ENCODE measurements at regions not wholly inside any gene's neighbourhood (a gene's known extent, or its start where the extent isn't known, plus 50 kb on each side); places are given as distances from the start of the nearest gene placed in this dataset.
"Not testable (repeated sequence)": the region's sequence is repeated elsewhere in the genome, so short reads cannot be mapped to it uniquely, and the experiment has no call there.

GRCh38 chr1:187038784-187039183, 210.0 kb downstream of the PLA2G4A start:
- DNase-seq (ENCODE audit: low read depth): peak; percentile 59

- DNase-seq (ENCODE audit: low read depth): no peak
These were observed 212.4 kb downstream of the PLA2G4A start for GRCh38 chr1:187041104-187041503.

- no peak for DNase-seq (ENCODE audit: low read depth)
These were observed 213.8 kb downstream of the PLA2G4A start for GRCh38 chr1:187042538-187042937.

- DNase-seq (ENCODE audit: low read depth): not testable (repeated sequence)
These were observed 214.7 kb downstream of the PLA2G4A start for GRCh38 chr1:187043433-187043832.

GRCh38 chr1:187044411-187044810, 215.7 kb downstream of the PLA2G4A start:
- DNase-seq (ENCODE audit: low read depth): no peak

- no peak for DNase-seq (ENCODE audit: low read depth)
These were observed 216.6 kb downstream of the PLA2G4A start for GRCh38 chr1:187045371-187045770.

GRCh38 chr1:187046293-187046692, 217.5 kb downstream of the PLA2G4A start:
- DNase-seq (ENCODE audit: low read depth): no peak

GRCh38 chr1:187047298-187047697, 218.5 kb downstream of the PLA2G4A start:
- DNase-seq (ENCODE audit: low read depth): no peak

- DNase-seq (ENCODE audit: low read depth): peak; percentile 51
These were observed 223.0 kb downstream of the PLA2G4A start for GRCh38 chr1:187051618-187052232.

GRCh38 chr1:187053876-187054275, 225.1 kb downstream of the PLA2G4A start:
- DNase-seq (ENCODE audit: low read depth): no peak

GRCh38 chr1:187054862-187055757, 226.4 kb downstream of the PLA2G4A start:
- no peak for DNase-seq (ENCODE audit: low read depth)

GRCh38 chr1:187063271-187063670, 234.5 kb downstream of the PLA2G4A start:
- no peak for DNase-seq (ENCODE audit: low read depth)

GRCh38 chr1:187067160-187067559, 238.4 kb downstream of the PLA2G4A start:
- DNase-seq (ENCODE audit: low read depth): no peak

GRCh38 chr1:187070076-187070475, 241.3 kb downstream of the PLA2G4A start:
- DNase-seq (ENCODE audit: low read depth): peak; percentile 2

- DNase-seq (ENCODE audit: low read depth): not testable (repeated sequence)
These were observed 243.7 kb downstream of the PLA2G4A start for GRCh38 chr1:187072262-187073034.

- not testable (repeated sequence) for DNase-seq (ENCODE audit: low read depth)
These were observed 244.3 kb downstream of the PLA2G4A start for GRCh38 chr1:187073035-187073560.

GRCh38 chr1:187073634-187074245, 245.0 kb downstream of the PLA2G4A start:
- DNase-seq (ENCODE audit: low read depth): not testable (repeated sequence)

- no peak for DNase-seq (ENCODE audit: low read depth)
These were observed 245.8 kb downstream of the PLA2G4A start for GRCh38 chr1:187074445-187075048.

- DNase-seq (ENCODE audit: low read depth): no peak
These were observed 248.2 kb downstream of the PLA2G4A start for GRCh38 chr1:187076922-187077321.

GRCh38 chr1:187078321-187078720, 249.6 kb downstream of the PLA2G4A start:
- DNase-seq (ENCODE audit: low read depth): no peak

GRCh38 chr1:187078916-187079315, 250.2 kb downstream of the PLA2G4A start:
- no peak for DNase-seq (ENCODE audit: low read depth)

All from M059J (cell line).